HG03575 (cell line): ENCODE measurements at regions not wholly inside any gene's neighbourhood (a gene's known extent, or its start where the extent isn't known, plus 50 kb on each side); places are given as distances from the start of the nearest gene placed in this dataset.
A peak's percentile ranks its signal among the peaks of the same experiment; 100 is the strongest.
"Not testable (repeated sequence)": the region's sequence is repeated elsewhere in the genome, so short reads cannot be mapped to it uniquely, and the experiment has no call there.

ENCODE experiments used
- ATAC-seq: cut with Tn5 transposase; IDR thresholded peaks from one replicate; pipeline ENCODE4 v1.9.1; 2021; ENCODE audit not compliant: unreplicated experiment, insufficient number of reproducible peaks, low FRiP score; ENCODE audit errors: extremely low read depth

GRCh38 chr10:91000470-91000869, 79.6 kb upstream of the ANKRD1 start:
- no peak for ATAC-seq

- ATAC-seq, result no peak
These were observed 80.1 kb upstream of the ANKRD1 start for GRCh38 chr10:91000985-91001384.

GRCh38 chr10:91002656-91003055, 81.8 kb upstream of the ANKRD1 start:
- no peak for ATAC-seq

DNA sequence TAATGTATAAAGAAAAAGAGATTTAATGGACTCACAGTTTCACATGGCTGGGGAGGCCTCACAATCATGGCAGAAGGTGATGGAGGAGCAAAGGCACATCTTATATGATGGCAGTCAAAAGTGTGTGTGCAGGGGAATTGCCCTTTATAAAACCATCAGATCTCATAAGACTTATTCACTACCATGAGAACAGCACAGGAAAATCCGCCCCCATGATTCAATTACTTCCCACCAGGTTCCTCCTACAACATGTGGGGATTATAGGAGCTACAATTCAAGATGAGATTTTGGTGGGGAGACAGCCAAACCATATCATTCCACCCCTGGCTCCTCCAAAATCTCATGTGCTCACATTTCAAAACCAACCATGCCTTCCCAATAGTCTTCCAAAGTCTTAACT, 82.5 kb upstream of the ANKRD1 start:
- not testable (repeated sequence) for ATAC-seq

DNA sequence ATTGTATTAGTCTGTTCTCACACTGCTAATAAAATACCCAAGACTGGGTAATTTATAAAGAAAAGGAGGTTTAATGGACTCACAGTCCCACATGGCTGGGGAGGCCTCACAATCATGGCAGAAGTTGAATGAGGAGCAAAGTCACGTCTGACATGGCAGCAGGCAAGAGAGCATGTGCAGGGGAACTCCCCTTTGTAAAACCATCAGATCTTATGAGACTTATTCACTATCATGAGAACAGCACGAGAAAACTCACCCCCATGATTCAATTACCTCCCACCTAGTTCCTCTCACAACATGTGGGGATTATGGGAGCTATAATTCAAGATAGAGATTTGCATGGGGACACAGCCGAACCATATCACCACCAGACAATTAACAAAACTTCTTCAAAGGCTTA, 84.4 kb upstream of the ANKRD1 start:
- not testable (repeated sequence) for ATAC-seq

- ATAC-seq, result no peak
These were observed 85.3 kb upstream of the ANKRD1 start for GRCh38 chr10:91006001-91006751.

GRCh38 chr10:91006752-91007346, 86.0 kb upstream of the ANKRD1 start:
- ATAC-seq, result peak; percentile 67

GRCh38 chr10:91007655-91008054, 86.8 kb upstream of the ANKRD1 start:
- no peak for ATAC-seq

- ATAC-seq, result no peak
These were observed 88.2 kb upstream of the ANKRD1 start for GRCh38 chr10:91009121-91009520.

- no peak for ATAC-seq
These were observed 90.1 kb upstream of the ANKRD1 start for GRCh38 chr10:91010952-91011351.

DNA sequence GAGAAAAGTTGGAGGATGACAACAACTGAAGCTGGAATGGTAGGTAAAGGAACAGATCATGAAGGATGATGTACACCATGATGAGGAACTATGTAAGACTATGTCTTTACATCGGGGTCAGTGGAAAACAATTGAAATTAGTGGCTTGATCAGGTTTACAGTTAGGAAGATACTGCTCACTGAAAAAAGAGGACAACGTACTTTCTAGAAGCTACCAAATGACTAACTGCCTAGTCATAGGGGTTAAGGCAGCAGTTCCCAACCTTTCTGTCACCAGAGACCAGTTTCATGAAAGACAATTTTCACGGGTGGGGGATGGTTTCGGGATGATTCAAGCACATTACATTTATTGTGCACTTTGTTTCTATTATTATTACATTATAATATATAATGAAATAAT, 91.6 kb upstream of the ANKRD1 start:
- no peak for ATAC-seq

DNA sequence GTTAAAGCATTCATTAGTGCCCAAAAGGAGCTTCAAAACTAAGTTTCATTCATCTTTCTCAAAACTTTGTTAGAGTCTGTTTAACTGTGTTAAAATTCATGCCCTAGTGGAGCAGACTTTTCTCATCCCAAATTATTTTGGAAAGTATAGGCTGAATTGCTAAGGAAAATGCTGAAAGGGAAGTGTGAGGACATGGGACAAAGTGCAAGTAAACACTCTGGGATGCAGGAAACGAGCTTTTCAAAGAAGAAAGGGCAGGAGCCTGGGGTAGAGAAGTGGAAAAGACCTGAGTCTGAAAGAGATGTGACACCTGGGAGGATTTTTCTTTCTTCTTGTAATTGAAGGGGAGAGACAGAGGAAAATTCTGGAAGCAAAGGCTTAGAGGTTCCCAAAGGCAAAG, 93.1 kb upstream of the ANKRD1 start:
- no peak for ATAC-seq

GRCh38 chr10:91017198-91017597, 96.3 kb upstream of the ANKRD1 start:
- no peak for ATAC-seq

DNA sequence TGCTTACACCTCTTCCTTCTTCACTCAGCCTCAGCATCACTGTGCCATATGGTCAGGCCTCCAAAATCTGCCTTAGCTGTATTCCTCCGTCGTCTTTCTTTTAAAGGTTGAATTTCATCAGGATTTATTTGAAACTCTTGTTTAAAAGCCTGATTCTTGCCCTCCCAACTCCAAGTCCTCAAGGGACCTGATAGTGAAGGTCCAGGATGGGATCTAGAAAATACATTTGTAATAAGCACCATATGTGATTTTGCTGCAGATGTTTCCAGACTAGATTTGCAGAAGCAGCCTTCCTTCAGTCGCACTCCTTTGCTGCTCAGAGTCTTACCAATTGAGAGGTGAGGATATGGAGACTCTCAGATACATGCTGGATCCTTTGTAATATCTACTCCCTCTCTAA, 101.0 kb upstream of the ANKRD1 start:
- ATAC-seq, result no peak

GRCh38 chr10:91022390-91022789, 101.5 kb upstream of the ANKRD1 start:
- no peak for ATAC-seq

DNA sequence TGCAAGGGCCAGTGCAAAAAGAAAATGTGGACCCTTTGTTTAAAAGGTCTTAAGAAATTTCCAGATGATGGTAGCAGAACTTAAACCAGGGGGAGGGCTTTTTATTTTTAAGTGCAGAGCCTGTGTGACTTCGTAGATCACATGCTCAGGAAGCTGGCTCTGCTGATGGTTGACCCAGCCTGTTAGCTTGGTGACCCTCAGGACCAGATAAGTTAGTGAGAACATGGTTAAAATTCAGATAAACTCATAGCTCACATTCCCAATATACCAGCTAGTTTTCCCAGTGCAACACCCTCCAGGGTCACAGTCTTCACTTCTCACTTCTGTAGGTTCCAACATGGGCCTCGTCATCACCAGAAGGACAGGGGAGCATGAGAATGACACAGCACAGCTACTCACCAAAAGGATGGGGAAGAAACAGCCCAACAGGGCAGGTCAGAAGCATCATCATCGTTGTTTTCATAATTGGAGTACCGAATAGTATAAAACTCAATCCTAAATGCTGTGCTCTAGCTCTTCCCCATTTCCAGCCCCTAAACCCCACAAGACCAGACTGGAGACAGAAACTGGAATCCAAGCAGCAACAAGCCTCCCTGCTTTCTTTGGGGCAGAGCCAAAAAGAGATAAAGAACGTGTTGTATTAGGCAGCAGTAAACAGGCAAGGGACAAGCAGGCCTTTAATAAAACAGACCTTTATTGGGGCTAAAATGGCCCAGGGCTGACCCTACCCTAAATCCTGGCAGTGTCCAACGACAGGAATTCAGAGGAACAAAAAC, 102.2 kb upstream of the ANKRD1 start:
- ATAC-seq, result no peak

GRCh38 chr10:91023700-91024398, 103.0 kb upstream of the ANKRD1 start:
- ATAC-seq, result no peak

GRCh38 chr10:91024541-91024940, 103.7 kb upstream of the ANKRD1 start:
- no peak for ATAC-seq

- no peak for ATAC-seq
These were observed 111.8 kb upstream of the ANKRD1 start for GRCh38 chr10:91032611-91033206.
